ENCODE measurements at regions not wholly inside any gene's neighbourhood (a gene's known extent, or its start where the extent isn't known, plus 50 kb on each side); places are given as distances from the start of the nearest gene placed in this dataset.

GRCh38 chr10:69684020-69684980, 54.3 kb downstream of the FAM241B start:
- DNase-seq (ENCODE audit: low read depth): no peak

DNA sequence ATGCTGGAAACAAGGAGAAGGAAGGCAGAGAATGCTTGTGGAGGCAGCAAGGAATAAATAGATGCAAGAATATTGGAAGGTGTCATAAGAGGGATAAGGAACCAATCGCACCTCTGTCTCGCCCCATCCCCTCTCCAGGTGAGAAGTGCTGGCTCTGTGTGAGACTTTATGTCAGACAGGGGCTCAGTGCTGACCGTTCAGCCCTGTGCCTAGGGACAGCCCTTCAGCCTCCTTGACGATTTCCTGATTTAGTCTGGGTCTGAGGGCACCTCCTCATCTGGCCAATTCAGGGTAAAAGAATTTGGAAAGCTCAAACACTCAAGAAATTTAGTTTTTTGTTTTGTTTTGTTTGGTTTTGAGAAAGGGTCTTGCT, 54.9 kb downstream of the FAM241B start:
- no peak for DNase-seq (ENCODE audit: low read depth)

GRCh38 chr10:69685426-69685801, 55.4 kb downstream of the FAM241B start:
- DNase-seq (ENCODE audit: low read depth): no peak

GRCh38 chr10:69685802-69686585, 55.9 kb downstream of the FAM241B start:
- no peak for DNase-seq (ENCODE audit: low read depth)

DNA sequence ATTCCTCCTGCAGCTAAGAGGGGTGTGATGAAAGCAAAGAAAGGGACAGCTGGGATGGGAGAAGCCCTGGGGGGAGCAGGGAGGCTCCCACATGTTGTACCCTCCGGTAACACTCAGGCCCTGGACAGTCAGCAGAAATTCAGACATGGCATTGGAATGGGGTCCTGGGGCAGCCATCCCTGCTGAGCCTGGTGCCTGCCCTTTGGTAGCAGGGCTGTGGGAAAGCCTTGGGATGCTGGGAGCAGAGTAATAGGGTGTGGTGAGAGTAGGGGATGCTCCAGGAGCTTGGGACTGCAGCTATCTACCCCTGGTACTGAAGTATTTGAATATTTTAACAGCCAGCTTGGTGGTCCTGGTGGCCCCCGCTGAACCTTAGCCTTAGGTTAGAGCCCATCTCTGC, 56.8 kb downstream of the FAM241B start:
- no peak for DNase-seq (ENCODE audit: low read depth)

DNA sequence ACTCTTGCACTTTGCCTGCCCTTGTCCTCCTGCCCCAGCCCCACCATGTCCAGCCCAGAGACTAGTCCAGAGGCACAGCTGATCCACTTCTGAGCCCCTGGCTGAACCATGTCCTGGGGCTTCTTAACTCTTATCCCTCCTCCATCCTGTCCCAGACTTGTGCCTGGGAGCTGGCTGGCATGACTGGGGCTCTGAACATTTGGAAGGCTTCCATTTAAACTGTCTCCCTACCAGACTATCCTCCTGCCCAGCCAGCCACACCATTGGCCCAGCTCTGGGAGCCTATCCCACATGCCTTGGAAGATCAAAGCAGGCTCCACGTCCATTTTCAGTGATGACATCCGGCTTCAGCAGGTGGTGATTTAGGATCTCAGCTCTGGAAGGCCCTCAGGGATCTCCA, 57.4 kb downstream of the FAM241B start:
- DNase-seq (ENCODE audit: low read depth): no peak

- DNase-seq (ENCODE audit: low read depth): no peak
These were observed 62.2 kb downstream of the FAM241B start for GRCh38 chr10:69692267-69692666.

GRCh38 chr10:69692891-69693290, 62.8 kb downstream of the FAM241B start:
- no peak for DNase-seq (ENCODE audit: low read depth)

GRCh38 chr10:69693886-69694285, 63.8 kb downstream of the FAM241B start:
- no peak for DNase-seq (ENCODE audit: low read depth)

DNA sequence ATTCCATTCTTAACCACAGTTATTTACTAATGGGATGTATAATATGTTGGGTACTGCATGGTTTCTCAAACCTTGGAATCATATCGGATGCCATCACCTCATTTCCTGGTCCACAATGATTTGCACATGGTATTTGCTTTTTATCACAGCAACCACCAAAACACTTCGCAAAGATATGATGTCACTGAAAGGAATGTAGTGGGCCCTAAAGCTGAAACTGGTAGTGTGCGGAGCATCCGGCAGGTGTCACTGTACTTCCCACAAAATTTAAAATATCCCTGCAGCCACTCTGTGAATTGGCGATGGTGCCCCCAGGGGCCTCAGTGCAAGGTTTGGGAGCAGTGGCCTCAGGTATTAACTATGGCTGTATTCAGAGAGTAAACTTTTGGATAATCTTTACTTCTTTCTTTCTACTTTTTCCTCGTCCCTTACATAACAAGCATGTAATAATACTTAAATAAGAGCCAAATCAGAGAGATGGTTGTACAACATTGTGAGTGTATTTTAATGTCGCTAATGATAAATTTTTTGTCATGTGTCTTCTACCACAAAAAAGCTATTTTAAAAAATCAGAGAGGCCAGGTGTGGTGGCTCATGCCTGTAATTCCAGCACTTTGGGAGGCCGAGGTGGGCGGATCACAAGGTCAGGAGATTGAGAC, 66.2 kb downstream of the FAM241B start:
- DNase-seq (ENCODE audit: low read depth): no peak

DNA sequence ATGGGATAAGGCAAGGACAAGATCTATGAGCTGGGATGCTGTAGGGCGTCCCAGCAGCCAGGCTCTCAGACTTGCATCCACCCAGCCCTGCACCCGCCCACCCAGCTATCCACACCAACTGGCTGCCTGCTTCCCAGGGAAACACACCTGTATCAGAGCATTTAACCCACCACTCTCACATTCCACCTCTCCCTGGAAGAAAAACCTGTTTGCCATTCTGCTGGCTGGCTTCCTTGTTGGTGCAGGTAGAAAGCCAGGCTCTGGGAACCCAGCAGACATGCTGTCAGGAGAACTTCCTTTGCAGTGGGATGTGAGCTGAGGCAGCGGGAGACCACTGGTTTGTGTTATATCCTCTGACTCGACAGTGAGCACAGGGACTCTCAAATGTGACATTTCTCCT, 67.0 kb downstream of the FAM241B start:
- DNase-seq (ENCODE audit: low read depth): no peak

GRCh38 chr10:69703256-69703655, 73.2 kb downstream of the FAM241B start:
- no peak for DNase-seq (ENCODE audit: low read depth)

GRCh38 chr10:69703766-69704630, 74.0 kb downstream of the FAM241B start:
- DNase-seq (ENCODE audit: low read depth): no peak

DNA sequence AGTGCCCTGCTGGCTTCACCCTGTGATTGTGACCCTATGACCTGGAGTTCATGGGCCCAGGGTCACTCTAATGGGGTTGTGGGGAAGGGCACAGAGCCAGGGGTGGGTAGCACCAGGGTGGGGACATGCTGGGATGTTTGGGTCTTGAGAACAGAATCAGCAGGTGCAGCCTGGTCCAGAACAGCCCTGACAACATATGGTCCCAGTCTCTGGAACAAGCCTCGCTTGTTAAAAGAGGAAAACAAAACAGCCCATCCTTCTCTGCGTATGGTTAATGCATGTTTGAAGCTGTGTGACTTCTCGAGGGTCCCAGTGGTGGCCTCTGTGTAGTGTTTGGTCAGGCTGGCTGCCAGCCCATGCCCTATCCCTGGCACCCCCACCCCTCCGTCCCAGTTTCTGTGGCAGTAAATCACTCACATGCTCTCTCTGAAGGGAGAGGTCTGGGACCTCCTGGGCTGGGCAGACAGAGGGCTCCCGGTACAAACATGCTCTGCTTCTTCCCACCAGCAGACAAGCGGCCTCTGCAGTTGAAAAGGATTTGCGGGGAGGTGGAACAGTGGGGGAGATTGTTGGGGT, 79.4 kb downstream of the FAM241B start:
- no peak for DNase-seq (ENCODE audit: low read depth)

DNA sequence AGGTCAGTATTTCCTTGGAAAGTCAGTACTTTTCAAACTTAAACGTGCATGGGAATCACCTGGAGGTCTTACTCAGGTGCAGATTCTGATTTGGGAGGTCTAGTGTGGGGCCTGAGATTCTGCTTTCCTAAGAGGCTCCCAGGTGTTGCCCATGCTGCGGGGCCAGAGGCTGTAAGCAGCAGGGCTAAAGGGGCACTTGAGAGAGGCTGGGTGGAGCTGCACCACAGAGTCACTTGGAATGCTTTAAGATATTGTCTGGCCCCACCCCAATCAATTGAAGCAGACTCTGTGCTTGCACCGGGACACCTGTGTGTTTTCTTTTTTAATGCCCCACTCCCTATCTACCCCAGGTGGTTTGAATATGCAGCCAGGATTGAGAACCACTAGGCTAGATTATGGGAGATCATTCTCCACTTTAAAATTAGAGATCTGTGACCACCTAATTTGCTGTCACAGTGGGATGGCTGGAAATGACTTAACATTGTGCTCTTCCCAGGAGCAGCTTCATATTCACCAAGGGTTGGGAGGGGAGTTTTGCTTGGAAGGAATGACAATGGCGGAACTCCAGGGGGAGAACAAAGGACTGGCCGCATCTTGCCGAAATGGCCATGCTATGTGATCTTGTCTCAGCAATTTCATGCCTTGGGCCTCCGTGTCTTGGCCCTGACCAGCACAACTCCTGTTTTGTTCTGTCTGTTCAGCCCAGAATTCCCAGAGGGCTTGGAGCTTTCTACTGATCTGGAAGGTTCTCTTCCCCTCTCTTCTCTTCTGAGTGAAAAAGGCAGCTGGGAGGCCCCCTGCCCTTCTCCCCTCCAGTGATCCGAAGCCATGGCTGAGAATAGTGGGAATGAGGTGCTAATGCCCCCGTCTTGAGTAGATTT, 80.2 kb downstream of the FAM241B start:
- DNase-seq (ENCODE audit: low read depth): no peak

DNA sequence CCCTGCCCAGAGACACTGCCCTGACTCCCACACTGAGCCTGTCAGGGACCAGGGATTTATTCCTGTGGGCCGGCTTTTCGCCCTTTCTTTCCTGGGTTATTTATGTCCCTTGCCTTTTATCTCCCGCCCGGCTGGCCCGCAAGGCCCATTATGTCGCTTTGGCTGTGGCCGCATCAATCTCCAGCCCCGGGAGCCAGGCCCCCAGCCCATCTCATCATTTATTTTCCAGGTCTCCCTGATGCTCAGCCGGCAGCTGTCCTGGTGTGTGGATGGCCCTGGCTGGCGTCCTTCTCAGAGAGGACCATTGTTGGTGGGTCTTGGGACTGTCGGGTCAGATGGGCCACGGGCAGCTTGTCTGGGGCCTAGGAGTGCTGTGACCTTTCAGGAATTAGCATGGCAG, 82.3 kb downstream of the FAM241B start:
- DNase-seq (ENCODE audit: low read depth): no peak

- no peak for DNase-seq (ENCODE audit: low read depth)
These were observed 84.5 kb downstream of the FAM241B start for GRCh38 chr10:69714572-69714971.

GRCh38 chr10:69715156-69715898, 85.3 kb downstream of the FAM241B start:
- no peak for DNase-seq (ENCODE audit: low read depth)

DNA sequence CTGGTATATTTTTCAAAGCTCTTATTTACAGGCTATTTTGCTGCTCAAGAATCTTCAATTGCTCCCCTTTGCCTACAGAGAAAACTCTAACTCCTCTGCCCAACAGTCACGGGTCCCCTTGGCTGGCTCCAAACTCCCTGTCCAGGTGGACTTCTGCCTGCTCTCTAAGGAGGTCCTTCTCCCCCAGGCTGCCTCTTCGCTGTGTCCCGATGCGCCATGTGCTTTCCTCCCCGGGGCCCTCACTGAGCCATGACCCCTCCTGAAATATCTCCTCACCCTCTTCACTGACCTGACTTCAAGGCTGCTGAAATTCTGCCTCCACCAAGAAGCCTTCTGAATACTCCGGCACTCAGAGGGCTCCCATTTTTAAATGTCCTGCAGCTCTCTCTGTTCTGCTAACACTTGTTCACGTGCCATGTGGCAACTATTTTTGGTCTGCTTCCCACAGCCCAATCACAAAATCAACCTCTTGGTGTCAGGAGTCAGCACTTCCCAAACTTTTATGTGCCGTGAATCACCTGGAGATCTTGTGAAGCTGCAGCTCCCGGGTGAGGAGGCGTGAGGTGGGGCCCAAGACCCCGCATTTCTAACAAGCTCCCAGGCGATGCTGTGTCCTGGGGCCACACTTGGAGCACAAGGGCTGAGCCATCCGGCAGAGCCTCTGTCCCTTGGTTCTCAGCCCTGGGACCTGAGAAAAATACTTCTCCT, 85.7 kb upstream of the COL13A1 start:
- DNase-seq (ENCODE audit: low read depth): no peak

Data from CMK (cell line).